Pancreas (tissue), 10 donors: ENCODE measurements at regions not wholly inside any gene's neighbourhood (a gene's known extent, or its start where the extent isn't known, plus 50 kb on each side); places are given as distances from the start of the nearest gene placed in this dataset.
"Not testable (repeated sequence)": the region's sequence is repeated elsewhere in the genome, so short reads cannot be mapped to it uniquely, and the experiment has no call there.

ENCODE experiments used
- ATAC-seq, 4 donors: fragments of 200-7000 bp; cut with Tn5 transposase; one replicate each; pipeline versions ENCODE4 v1.8.0 to v1.9.1; 2020; ENCODE audit warnings: mild to moderate bottlenecking in 4 of 4, moderate library complexity in 4 of 4
- DNase-seq, 6 donors: peaks; one replicate each; pipeline ENCODE4 v3.0.0-alpha.2; 2020
- FAIRE-seq: peaks from 2 replicates; lab custom pipeline; 2012; peaks lifted over from hg19 to GRCh38; lab: Jason Lieb, UNC
- H3K27ac ChIP-seq, 4 donors: fragments of 200-600 bp; sonication (generic); 1 replicate in 3 of 4; 2 replicates in 1 of 4; pipeline versions ENCODE4 v1.5.0 to v1.8.0; 2020
- H3K27me3 ChIP-seq, 4 donors: fragments of 200-600 bp; one replicate each; pipeline ENCODE4 v1.8.0; 2021
- H3K36me3 ChIP-seq, 3 donors: fragments of 200-600 bp; sonication (generic) in 1 of 3; one replicate each; pipeline versions ENCODE4 v1.5.0 to v1.8.0; 2020 to 2021
- H3K4me1 ChIP-seq, 3 donors: fragments of 200-600 bp; one replicate each; pipeline ENCODE4 v1.8.0; 2021
- H3K4me3 ChIP-seq, 4 donors: fragments of 200-600 bp; sonication (generic) in 2 of 4; one replicate each; pipeline versions ENCODE4 v1.5.0 to v1.8.0; 2020 to 2021
- H3K9me3 ChIP-seq, 4 donors: fragments of 200-600 bp; one replicate each; pipeline ENCODE4 v1.8.0; 2021
- WGBS, 2 donors: extraction: QIAGEN DNeasy Blood & Tissue Kit; methylation state at CpG; one replicate each; pipeline ENCODE4 v1.1.7; 2013; 5-methylcytosine and 5-hydroxymethylcytosine counted together
- intact Hi-C, 3 donors: fragments of 100-400 bp; cut with DNase I; formaldehyde crosslinking; loops; one replicate each; pipeline versions ENCODE4 v1.11.1 to v1.14.2; 2022
- TF ChIP-seq, protein P1 (sequence below), 4 donors: fragments of 200-600 bp; sonication (generic) in 3 of 4; IDR thresholded peaks; one replicate each; pipeline versions ENCODE4 v1.5.0 to v1.8.0; 2021; ENCODE audit warnings: antibody characterized with exemption in 4 of 4
- donor health status: healthy with polysubstance abuse.
- donor health status: DM: no; HTN: no; CAD: no; lungs with moderate emphysema.
- donor health status: DM: no; HTN: no; CAD: no.
- donor health status: control.
- donor health status: control.
- donor health status: Bipolar disorder and iron deficiency.
- donor health status: DM: yes; HTN: yes; CAD: no.
- donor health status: DM: no; HTN: no; CAD: no.
- donor health status: DM: no; HTN: no; CAD: no.
- donor health status: DM: yes; HTN: yes; CAD: no.

- Histone ChIP-seq H3K36me3 (no peaks in the 10 kb centered on the region), H3K27ac (no peak overlapping the region), H3K9me3 (no peaks in the 10 kb centered on the region), H3K27me3 (no peaks in the 10 kb centered on the region), H3K4me1 (no peaks in the 10 kb centered on the region), H3K4me3 (no peak overlapping the region)
- 42% methylated on average over 2 of the region's 2 CpGs for WGBS, 2 donors
- DNase-seq (peak in 1 of 6 donors; percentile 2), FAIRE-seq (no peak), ATAC-seq (no peak)
- TF ChIP-seq, protein P1, sequence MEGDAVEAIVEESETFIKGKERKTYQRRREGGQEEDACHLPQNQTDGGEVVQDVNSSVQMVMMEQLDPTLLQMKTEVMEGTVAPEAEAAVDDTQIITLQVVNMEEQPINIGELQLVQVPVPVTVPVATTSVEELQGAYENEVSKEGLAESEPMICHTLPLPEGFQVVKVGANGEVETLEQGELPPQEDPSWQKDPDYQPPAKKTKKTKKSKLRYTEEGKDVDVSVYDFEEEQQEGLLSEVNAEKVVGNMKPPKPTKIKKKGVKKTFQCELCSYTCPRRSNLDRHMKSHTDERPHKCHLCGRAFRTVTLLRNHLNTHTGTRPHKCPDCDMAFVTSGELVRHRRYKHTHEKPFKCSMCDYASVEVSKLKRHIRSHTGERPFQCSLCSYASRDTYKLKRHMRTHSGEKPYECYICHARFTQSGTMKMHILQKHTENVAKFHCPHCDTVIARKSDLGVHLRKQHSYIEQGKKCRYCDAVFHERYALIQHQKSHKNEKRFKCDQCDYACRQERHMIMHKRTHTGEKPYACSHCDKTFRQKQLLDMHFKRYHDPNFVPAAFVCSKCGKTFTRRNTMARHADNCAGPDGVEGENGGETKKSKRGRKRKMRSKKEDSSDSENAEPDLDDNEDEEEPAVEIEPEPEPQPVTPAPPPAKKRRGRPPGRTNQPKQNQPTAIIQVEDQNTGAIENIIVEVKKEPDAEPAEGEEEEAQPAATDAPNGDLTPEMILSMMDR (IDR thresholded peaks at IDR 0.05) = no peak
- intact Hi-C loops = no loop called here
Measured at GRCh38 chr22:17300926-17301325, 68.3 kb upstream of the CECR2 start.

DNA sequence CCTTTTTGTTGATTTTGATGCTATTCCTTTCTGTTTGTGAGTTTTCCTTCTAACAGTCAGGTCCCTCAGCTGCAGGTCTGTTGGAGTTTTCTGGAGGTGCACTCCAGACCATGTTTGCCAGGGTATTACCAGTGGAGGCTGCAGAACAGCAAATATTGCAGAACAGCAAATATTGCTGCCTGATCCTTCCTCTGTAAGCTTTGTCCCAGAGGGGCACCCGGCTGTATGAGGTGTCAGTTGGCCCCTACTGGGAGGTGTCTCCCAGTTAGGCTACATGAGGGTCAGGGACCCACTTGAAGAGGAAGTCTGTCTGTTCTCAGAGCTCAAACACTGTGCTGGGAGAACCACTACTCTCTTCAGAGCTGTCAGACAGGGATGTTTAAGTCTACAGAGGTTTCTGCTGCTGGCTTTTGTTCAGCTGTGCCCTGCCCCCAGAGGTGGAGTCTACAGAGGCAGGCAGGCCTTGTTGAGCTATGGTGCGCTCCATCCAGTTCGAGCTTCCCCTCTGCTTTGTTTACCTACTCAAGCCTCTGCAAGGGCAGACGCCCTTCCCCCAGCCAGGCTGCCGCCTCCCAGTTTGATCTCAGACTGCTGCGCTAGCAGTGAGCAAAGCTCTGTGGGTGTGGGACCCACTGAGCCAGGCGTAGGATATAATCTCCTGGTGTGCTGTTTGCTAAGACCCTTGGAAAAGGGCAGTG lies 70.3 kb upstream of the CECR2 start:
- H3K36me3 ChIP-seq, H3K27ac ChIP-seq, intact Hi-C loops, H3K4me1 ChIP-seq, H3K4me3 ChIP-seq, H3K27me3 ChIP-seq, ATAC-seq, FAIRE-seq, H3K9me3 ChIP-seq: not testable (repeated sequence)
- DNase-seq = peak in 1 of 6 donors; percentile 1
- WGBS, 2 donors = 64 to 68% methylated on average over 7 of the region's 7 CpGs

- Histone ChIP-seq H3K9me3 (no peaks in the 10 kb centered on the region), H3K27ac (no peak overlapping the region), H3K36me3 (no peaks in the 10 kb centered on the region), H3K27me3 (no peaks in the 10 kb centered on the region), H3K4me3 (no peak overlapping the region), H3K4me1 (no peaks in the 10 kb centered on the region)
- no peak for ATAC-seq
- intact Hi-C loops = no loop called here
- no peak for FAIRE-seq
- TF ChIP-seq, protein P1 (IDR thresholded peaks at IDR 0.05) = no peak
- WGBS, 2 donors = 64 to 82% methylated on average over 3 of the region's 3 CpGs
- no peak for DNase-seq
Measured at GRCh38 chr22:17285656-17286055, 66.4 kb upstream of the ADA2 start.

- Histone ChIP-seq H3K9me3 (no peaks in the 10 kb centered on the region), H3K4me1 (no peaks in the 10 kb centered on the region), H3K36me3 (no peaks in the 10 kb centered on the region), H3K27ac (no peak overlapping the region), H3K27me3 (no peaks in the 10 kb centered on the region), H3K4me3 (no peak overlapping the region)
- 72 to 73% methylated on average over 10 of the region's 10 CpGs for WGBS, 2 donors
- DNase-seq = peak in 1 of 6 donors; percentile 0
- intact Hi-C loops = no loop called here
- TF ChIP-seq, protein P1 (IDR thresholded peaks at IDR 0.05) = no peak
- no peak for FAIRE-seq
- ATAC-seq = no peak
Measured at GRCh38 chr22:17284888-17285287, 65.7 kb upstream of the ADA2 start.

- no peaks in the 10 kb centered on the region for H3K36me3 ChIP-seq
- H3K9me3 ChIP-seq = no peaks in the 10 kb centered on the region
- no peaks in the 10 kb centered on the region for H3K4me1 ChIP-seq
- intact Hi-C loops = no loop called here
- FAIRE-seq (no peak), ATAC-seq (no peak), DNase-seq (no peak)
- no peak overlapping the region for H3K27ac ChIP-seq
- H3K27me3 ChIP-seq = no peaks in the 10 kb centered on the region
- TF ChIP-seq, protein P1 (IDR thresholded peaks at IDR 0.05) = no peak
- WGBS, 2 donors = 60 to 67% methylated on average over 2 of the region's 2 CpGs
- H3K4me3 ChIP-seq = no peak overlapping the region
Measured at GRCh38 chr22:17284466-17284865, 65.2 kb upstream of the ADA2 start.

DNA sequence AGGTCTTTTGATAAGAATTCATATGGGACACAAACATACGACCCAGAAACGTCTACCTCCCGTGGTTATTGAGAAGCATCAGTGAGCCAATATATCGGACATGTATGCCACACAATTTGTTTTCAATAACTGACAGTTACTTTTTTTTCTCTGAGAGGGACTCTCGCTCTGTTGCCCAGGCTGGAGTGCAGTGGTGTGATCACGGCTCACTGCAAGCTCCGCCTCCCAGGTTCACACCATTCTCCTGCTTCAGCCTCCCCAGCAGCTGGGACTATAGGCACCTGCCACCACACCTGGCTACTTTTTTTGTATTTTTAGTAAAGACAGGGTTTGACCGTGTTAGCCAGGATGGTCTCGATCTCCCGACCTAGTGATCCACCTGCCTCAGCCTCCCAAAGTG lies 64.6 kb upstream of the ADA2 start:
- H3K27me3 ChIP-seq, H3K36me3 ChIP-seq, DNase-seq, ATAC-seq, FAIRE-seq, H3K4me3 ChIP-seq, H3K9me3 ChIP-seq, H3K27ac ChIP-seq, H3K4me1 ChIP-seq, intact Hi-C loops: not testable (repeated sequence)
- 80 to 87% methylated on average over 10 of the region's 10 CpGs for WGBS, 2 donors
